Suprapubic skin (tissue), 4 donors: ENCODE measurements at regions not wholly inside any gene's neighbourhood (a gene's known extent, or its start where the extent isn't known, plus 50 kb on each side); places are given as distances from the start of the nearest gene placed in this dataset.

ENCODE experiments used
- DNase-seq, 2 donors: peaks; one replicate each; pipeline ENCODE4 v3.0.0-alpha.2; 2019; ENCODE audit warnings: low spot score in 2 of 2
- H3K27ac ChIP-seq: fragments of 200-600 bp; sonication (generic); one replicate; pipeline ENCODE4 v1.5.1; 2019
- H3K27me3 ChIP-seq: fragments of 200-600 bp; sonication (generic); one replicate; pipeline ENCODE4 v1.5.1; 2019
- H3K36me3 ChIP-seq: fragments of 200-600 bp; sonication (generic); one replicate; pipeline ENCODE4 v1.5.1; 2019
- H3K4me1 ChIP-seq: fragments of 200-600 bp; sonication (generic); one replicate; pipeline ENCODE4 v1.5.1; 2019
- H3K4me3 ChIP-seq: fragments of 200-600 bp; sonication (generic); one replicate; pipeline ENCODE4 v1.5.1; 2019; ENCODE audit warnings: mild to moderate bottlenecking
- H3K9me3 ChIP-seq: fragments of 200-600 bp; sonication (generic); one replicate; pipeline ENCODE4 v1.5.1; 2019
- EP300 ChIP-seq: sonication (generic); formaldehyde crosslinking; IDR thresholded peaks from one replicate; pipeline ENCODE4 v1.6.1; 2017; ENCODE audit warnings: antibody characterized with exemption
- POLR2A ChIP-seq, 2 donors: fragments of 450-650 bp; IDR thresholded peaks; one replicate each; pipeline ENCODE4 v1.6.1; 2017; ENCODE audit warnings: antibody characterized with exemption in 2 of 2, mild to moderate bottlenecking in 2 of 2, moderate library complexity in 2 of 2
- POLR2AphosphoS5 ChIP-seq, 3 donors: sonication (generic); formaldehyde crosslinking; IDR thresholded peaks; one replicate each; pipeline ENCODE4 v1.6.1; 2017; ENCODE audit warnings: antibody characterized with exemption in 3 of 3
- WGBS: methylation state at CpG from one replicate; pipeline ENCODE4 v1.1.5; 2018; 5-methylcytosine and 5-hydroxymethylcytosine counted together
- TF ChIP-seq, protein P1 (sequence below), 2 donors: fragments of 200-600 bp in 1 of 2; fragments of 450-650 bp in 1 of 2; sonication (generic) in 1 of 2; IDR thresholded peaks; one replicate each; pipeline ENCODE4 v1.5.1; 2016 to 2019; ENCODE audit warnings: antibody characterized with exemption in 2 of 2, mild to moderate bottlenecking in 1 of 2, moderate library complexity in 1 of 2

- no peak for DNase-seq
These were observed 139.6 kb upstream of the SLC35B3 start for GRCh38 chr6:8574749-8575468.

GRCh38 chr6:8574311-8574710, 139.0 kb upstream of the SLC35B3 start:
- no peaks in the 10 kb centered on the region for H3K4me1 ChIP-seq
- DNase-seq = no peak
- no peaks in the 10 kb centered on the region for H3K9me3 ChIP-seq
- no peak overlapping the region for H3K27ac ChIP-seq
- H3K27me3 ChIP-seq = no peaks in the 10 kb centered on the region
- no peak overlapping the region for H3K4me3 ChIP-seq
- 97% methylated on average over 2 of the region's 2 CpGs for WGBS
- no peaks in the 10 kb centered on the region for H3K36me3 ChIP-seq
- no peak for TF ChIP-seq POLR2AphosphoS5 (IDR thresholded peaks at IDR 0.05)

More at GRCh38 chr6:8574749-8575468, 139.6 kb upstream of the SLC35B3 start:
- H3K9me3 ChIP-seq = no peaks in the 10 kb centered on the region
- H3K36me3 ChIP-seq = no peaks in the 10 kb centered on the region
- H3K27ac ChIP-seq = no peak overlapping the region
- no peaks in the 10 kb centered on the region for H3K4me1 ChIP-seq
- no peak for TF ChIP-seq POLR2A (IDR thresholded peaks at IDR 0.05)
- no peaks in the 10 kb centered on the region for H3K27me3 ChIP-seq
- 88% methylated on average over 6 of the region's 6 CpGs for WGBS
- H3K4me3 ChIP-seq = no peak overlapping the region

GRCh38 chr6:8570256-8570920, 135.0 kb upstream of the SLC35B3 start:
- TF ChIP-seq POLR2A (IDR thresholded peaks at IDR 0.05) (no peak), POLR2AphosphoS5 (IDR thresholded peaks at IDR 0.05) (no peak), EP300 (no peak)
- TF ChIP-seq, protein P1, sequence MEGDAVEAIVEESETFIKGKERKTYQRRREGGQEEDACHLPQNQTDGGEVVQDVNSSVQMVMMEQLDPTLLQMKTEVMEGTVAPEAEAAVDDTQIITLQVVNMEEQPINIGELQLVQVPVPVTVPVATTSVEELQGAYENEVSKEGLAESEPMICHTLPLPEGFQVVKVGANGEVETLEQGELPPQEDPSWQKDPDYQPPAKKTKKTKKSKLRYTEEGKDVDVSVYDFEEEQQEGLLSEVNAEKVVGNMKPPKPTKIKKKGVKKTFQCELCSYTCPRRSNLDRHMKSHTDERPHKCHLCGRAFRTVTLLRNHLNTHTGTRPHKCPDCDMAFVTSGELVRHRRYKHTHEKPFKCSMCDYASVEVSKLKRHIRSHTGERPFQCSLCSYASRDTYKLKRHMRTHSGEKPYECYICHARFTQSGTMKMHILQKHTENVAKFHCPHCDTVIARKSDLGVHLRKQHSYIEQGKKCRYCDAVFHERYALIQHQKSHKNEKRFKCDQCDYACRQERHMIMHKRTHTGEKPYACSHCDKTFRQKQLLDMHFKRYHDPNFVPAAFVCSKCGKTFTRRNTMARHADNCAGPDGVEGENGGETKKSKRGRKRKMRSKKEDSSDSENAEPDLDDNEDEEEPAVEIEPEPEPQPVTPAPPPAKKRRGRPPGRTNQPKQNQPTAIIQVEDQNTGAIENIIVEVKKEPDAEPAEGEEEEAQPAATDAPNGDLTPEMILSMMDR (IDR thresholded peaks at IDR 0.05) = no peak
- no peaks in the 10 kb centered on the region for H3K9me3 ChIP-seq
- H3K4me3 ChIP-seq = no peak overlapping the region
- WGBS = 89% methylated on average over 6 of the region's 6 CpGs
- H3K36me3 ChIP-seq = no peaks in the 10 kb centered on the region
- no peaks in the 10 kb centered on the region for H3K27me3 ChIP-seq
- no peak overlapping the region for H3K27ac ChIP-seq
- no peaks in the 10 kb centered on the region for H3K4me1 ChIP-seq
- no peak for DNase-seq

- WGBS = 89% methylated on average over 3 of the region's 3 CpGs
These were observed 126.8 kb upstream of the SLC35B3 start for GRCh38 chr6:8562125-8562524.

GRCh38 chr6:8558953-8559352, 123.6 kb upstream of the SLC35B3 start:
- Histone ChIP-seq H3K9me3 (no peaks in the 10 kb centered on the region), H3K4me3 (no peak overlapping the region), H3K4me1 (no peaks in the 10 kb centered on the region), H3K27me3 (no peaks in the 10 kb centered on the region), H3K27ac (no peak overlapping the region), H3K36me3 (no peaks in the 10 kb centered on the region)
- no peak for DNase-seq
- TF ChIP-seq POLR2AphosphoS5 (IDR thresholded peaks at IDR 0.05) (no peak), POLR2A (IDR thresholded peaks at IDR 0.05) (no peak), EP300 (no peak)
- TF ChIP-seq, protein P1 (IDR thresholded peaks at IDR 0.05) = no peak
- 43% methylated on average over 4 of the region's 4 CpGs for WGBS

More at GRCh38 chr6:8562125-8562524, 126.8 kb upstream of the SLC35B3 start:
- no peak for DNase-seq
- no peak overlapping the region for H3K27ac ChIP-seq
- H3K27me3 ChIP-seq = no peaks in the 10 kb centered on the region
- no peaks in the 10 kb centered on the region for H3K4me1 ChIP-seq
- TF ChIP-seq POLR2AphosphoS5 (IDR thresholded peaks at IDR 0.05) (no peak), EP300 (no peak), POLR2A (IDR thresholded peaks at IDR 0.05) (no peak)
- TF ChIP-seq, protein P1 (IDR thresholded peaks at IDR 0.05) = no peak
- H3K36me3 ChIP-seq = no peaks in the 10 kb centered on the region
- H3K9me3 ChIP-seq = no peaks in the 10 kb centered on the region
- H3K4me3 ChIP-seq = no peak overlapping the region

DNA sequence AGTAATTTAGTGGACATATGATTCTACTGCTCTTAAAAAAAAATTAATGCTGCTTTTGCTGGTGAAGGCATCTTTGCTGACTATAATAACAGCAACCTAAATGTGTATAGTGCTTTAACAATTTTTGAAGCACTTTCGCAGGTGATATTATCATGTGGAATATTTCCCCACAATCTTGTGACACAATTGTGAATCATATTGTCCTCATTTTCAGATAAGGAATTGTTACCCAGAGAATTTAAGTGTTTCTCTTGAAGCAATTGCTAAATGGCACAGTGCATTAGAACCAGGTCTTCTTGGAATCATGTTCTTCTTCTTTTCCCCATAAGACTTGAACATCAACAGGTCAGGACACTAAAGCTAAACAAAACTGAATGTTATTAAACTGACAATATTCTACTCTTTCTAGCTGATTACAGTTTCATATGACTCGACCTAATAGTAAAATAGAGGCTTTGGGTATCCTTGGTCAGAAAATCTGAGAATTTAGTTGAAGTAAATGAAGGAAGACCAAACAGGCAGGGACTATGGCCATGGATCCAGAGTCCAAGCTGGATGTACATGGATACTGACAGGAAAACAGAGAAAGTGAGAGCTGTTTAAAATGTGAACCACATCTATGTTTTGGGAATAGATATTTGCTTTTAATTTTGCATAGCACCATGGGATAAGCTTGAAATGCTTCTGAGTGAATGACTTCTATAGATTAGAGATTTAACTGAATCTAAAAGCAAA, 121.8 kb upstream of the SLC35B3 start:
- TF ChIP-seq, protein P1 (IDR thresholded peaks at IDR 0.05) = no peak
- TF ChIP-seq POLR2A (IDR thresholded peaks at IDR 0.05) (no peak), EP300 (no peak), POLR2AphosphoS5 (IDR thresholded peaks at IDR 0.05) (no peak)
- Histone ChIP-seq H3K4me3 (no peak overlapping the region), H3K4me1 (no peaks in the 10 kb centered on the region), H3K9me3 (no peaks in the 10 kb centered on the region), H3K36me3 (no peaks in the 10 kb centered on the region), H3K27me3 (no peaks in the 10 kb centered on the region), H3K27ac (no peak overlapping the region)
- DNase-seq = no peak
- 80% methylated on average over 2 of the region's 2 CpGs for WGBS
